ENCODE measurements at regions not wholly inside any gene's neighbourhood (a gene's known extent, or its start where the extent isn't known, plus 50 kb on each side); places are given as distances from the start of the nearest gene placed in this dataset.

GRCh38 chr3:187963677-187964385 is 190.1 kb upstream of the LPP start:
- Histone ChIP-seq H4K20me1 (ENCODE audit: insufficient read depth, low read length) (no peaks in the 10 kb centered on the region), H3K27ac (ENCODE audit: low read depth in 1 of 2, low read length in 2 of 2) (peak overlapping the region; percentile 26 to 81), H3K36me3 (replicated peaks in 1 of 2; ENCODE audit: control insufficient read depth in 1 of 2, insufficient read depth in 2 of 2, low read length in 2 of 2) (no peaks in the 10 kb centered on the region), H3K27me3 (ENCODE audit: control insufficient read depth in 2 of 2, insufficient read depth in 2 of 2, low read length in 2 of 2) (no peaks in the 10 kb centered on the region), H3K79me2 (ENCODE audit: insufficient read depth, low read length) (no peaks in the 10 kb centered on the region), H3K4me3 (replicated peaks in 1 of 3; ENCODE audit: low read depth in 2 of 3, low read length in 3 of 3) (peak overlapping the region in 1 of 3 experiments; percentile 7), H3K9me3 (replicated peaks in 1 of 2; ENCODE audit: control insufficient read depth in 1 of 2, insufficient read depth in 1 of 2, low read length in 2 of 2) (no peaks in the 10 kb centered on the region), H3K9ac (ENCODE audit: insufficient read depth, low read length, poor library complexity, severe bottlenecking) (no peak overlapping the region), H3K4me2 (replicated peaks; ENCODE audit: extremely low read depth, low read length, poor library complexity, severe bottlenecking) (peak overlapping the region; percentile 29), H3K4me1 (ENCODE audit: control insufficient read depth in 1 of 2, insufficient read depth in 2 of 2, low read length in 2 of 2) (peaks cover 73 to 78% of the 10 kb centered on the region in 2 donors), H2AFZ (ENCODE audit: insufficient read depth, low read depth, low read length, poor library complexity, severe bottlenecking) (no peak overlapping the region)
- no peaks in the 10 kb centered on the region for H3K36me3 Mint-ChIP-seq
- intact Hi-C loops (cut with micrococcal nuclease): no loop called here
- no peak overlapping the region for H3K27ac Mint-ChIP-seq
- H3K4me3 Mint-ChIP-seq: peak overlapping the region in 1 of 2 donors; percentile 26
- peaks cover 0 to 4% (median 0%) of the 10 kb centered on the region in 3 donors for H3K27me3 Mint-ChIP-seq (ENCODE audit: low read depth in 3 of 3)
- TF ChIP-seq CTCF (IDR thresholded peaks at IDR 0.05): no peak
- peaks cover 45% of the 10 kb centered on the region for H3K4me1 Mint-ChIP-seq
- WGBS (ENCODE audit: insufficient coverage): 0% methylated on average over 1 of the region's 3 CpGs
- H3K9me3 Mint-ChIP-seq: no peaks in the 10 kb centered on the region
- peak; percentile 31 to 67 (median 54) for DNase-seq

DNA sequence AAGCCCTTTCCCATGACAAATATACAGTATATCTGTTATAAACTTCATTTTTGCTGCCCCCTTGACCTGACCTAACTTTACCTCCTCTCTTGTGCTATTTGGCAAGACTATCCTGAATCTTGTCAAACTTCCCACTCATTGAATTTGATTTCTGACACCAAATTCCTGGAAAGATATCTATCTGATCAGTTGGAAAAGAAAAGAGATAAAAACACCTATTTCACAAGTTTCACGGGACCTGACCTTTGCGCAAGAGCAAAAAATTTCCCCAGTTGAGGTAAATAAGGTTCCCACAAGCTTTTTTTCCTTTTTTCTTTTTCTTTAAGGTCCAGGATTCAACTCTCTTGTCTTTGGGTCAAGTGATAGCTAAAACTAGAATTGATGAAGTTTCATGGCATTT is 189.2 kb upstream of the LPP start:
- Mint-ChIP-seq H3K4me1 (peaks cover 49% of the 10 kb centered on the region), H3K27ac (peak overlapping the region in 4 of 7 donors; percentile 68 to 93 (median 80)), H3K27me3 (ENCODE audit: low read depth in 3 of 3) (peaks cover 0 to 4% (median 0%) of the 10 kb centered on the region in 3 donors), H3K9me3 (no peaks in the 10 kb centered on the region), H3K36me3 (no peaks in the 10 kb centered on the region), H3K4me3 (no peak overlapping the region)
- Histone ChIP-seq H3K27ac (ENCODE audit: low read depth in 1 of 2, low read length in 2 of 2) (peak overlapping the region in 1 of 2 donors; percentile 81), H4K20me1 (ENCODE audit: insufficient read depth, low read length) (no peaks in the 10 kb centered on the region), H3K4me2 (replicated peaks; ENCODE audit: extremely low read depth, low read length, poor library complexity, severe bottlenecking) (no peak overlapping the region), H3K79me2 (ENCODE audit: insufficient read depth, low read length) (no peaks in the 10 kb centered on the region), H3K9me3 (replicated peaks in 1 of 2; ENCODE audit: control insufficient read depth in 1 of 2, insufficient read depth in 1 of 2, low read length in 2 of 2) (no peaks in the 10 kb centered on the region), H3K9ac (ENCODE audit: insufficient read depth, low read length, poor library complexity, severe bottlenecking) (no peak overlapping the region), H3K4me1 (ENCODE audit: control insufficient read depth in 1 of 2, insufficient read depth in 2 of 2, low read length in 2 of 2) (peaks cover 79 to 81% of the 10 kb centered on the region in 2 donors), H3K27me3 (ENCODE audit: control insufficient read depth in 2 of 2, insufficient read depth in 2 of 2, low read length in 2 of 2) (no peaks in the 10 kb centered on the region), H3K36me3 (replicated peaks in 1 of 2; ENCODE audit: control insufficient read depth in 1 of 2, insufficient read depth in 2 of 2, low read length in 2 of 2) (no peaks in the 10 kb centered on the region), H3K4me3 (replicated peaks in 1 of 3; ENCODE audit: low read depth in 2 of 3, low read length in 3 of 3) (no peak overlapping the region), H2AFZ (ENCODE audit: insufficient read depth, low read depth, low read length, poor library complexity, severe bottlenecking) (no peak overlapping the region)
- TF ChIP-seq CTCF (IDR thresholded peaks at IDR 0.05): no peak
- intact Hi-C loops (cut with micrococcal nuclease): loop anchor here in 1 of 2 donors (5.0 kb wide), 3 partner anchors 47 to 217 kb away; partner anchors contain the start of gene BCL6
- WGBS (ENCODE audit: insufficient coverage): 0% methylated on average over 1 of the region's 2 CpGs
- peak in 1 of 3 donors; percentile 56 for DNase-seq

Data from CD14-positive monocyte (primary cell).